Central memory CD4-positive, alpha-beta T cell (primary cell): ENCODE measurements at regions not wholly inside any gene's neighbourhood (a gene's known extent, or its start where the extent isn't known, plus 50 kb on each side); places are given as distances from the start of the nearest gene placed in this dataset.

ENCODE experiments used
- DNase-seq: peaks from one replicate; pipeline ENCODE4 v3.0.0; 2022

GRCh38 chr6:101322921-101323320 is 70.6 kb upstream of the GRIK2 start:
- no peak for DNase-seq

- no peak for DNase-seq
Observed at GRCh38 chr6:101326411-101326810, 67.1 kb upstream of the GRIK2 start.

DNA sequence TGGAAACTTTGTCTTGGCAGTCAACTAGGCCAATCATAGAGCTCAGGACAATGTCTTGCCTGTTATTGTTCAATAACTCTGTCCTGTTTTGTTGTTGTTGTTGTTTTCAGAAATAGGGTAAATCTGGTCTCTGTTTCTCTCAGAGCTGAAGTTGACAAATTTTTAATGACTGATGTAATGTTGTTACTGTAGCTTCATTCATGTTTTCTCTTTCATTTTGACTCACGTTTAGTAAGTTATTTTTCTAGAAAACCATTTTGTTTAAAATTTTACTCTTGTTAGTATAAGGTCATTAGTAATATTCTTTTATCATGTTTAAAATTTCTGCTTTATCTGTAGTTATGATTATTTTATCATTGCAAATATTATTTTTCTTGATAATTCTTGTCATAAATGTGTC is 51.6 kb upstream of the GRIK2 start:
- no peak for DNase-seq
